DMS53 (cell line): ENCODE measurements at regions not wholly inside any gene's neighbourhood (a gene's known extent, or its start where the extent isn't known, plus 50 kb on each side); places are given as distances from the start of the nearest gene placed in this dataset.

Source experiments
- DNase-seq: peaks from one replicate; lab custom pipeline; 2025; lab: John Stamatoyannopoulos, UW

DNA sequence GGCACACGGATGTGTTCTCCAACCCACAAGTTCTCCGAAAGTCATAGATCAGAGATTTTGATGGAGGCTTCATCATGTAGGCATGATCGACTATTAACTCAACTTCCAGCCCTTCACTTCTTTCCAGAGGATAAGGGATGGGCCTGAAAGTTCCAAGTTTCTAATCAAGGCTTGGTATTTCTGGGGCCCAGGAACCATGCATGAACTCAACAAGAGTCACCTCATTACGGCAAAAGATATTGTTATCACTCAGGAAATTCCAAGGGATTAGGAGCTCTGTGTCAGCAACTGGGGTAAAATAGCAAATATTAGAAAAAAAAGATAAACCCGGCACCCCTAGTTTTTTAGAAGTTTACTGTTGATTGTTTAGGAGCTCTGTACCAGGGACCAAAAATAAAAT lies 240.1 kb upstream of the PPP1R2C start:
- DNase-seq, result no peak

DNA sequence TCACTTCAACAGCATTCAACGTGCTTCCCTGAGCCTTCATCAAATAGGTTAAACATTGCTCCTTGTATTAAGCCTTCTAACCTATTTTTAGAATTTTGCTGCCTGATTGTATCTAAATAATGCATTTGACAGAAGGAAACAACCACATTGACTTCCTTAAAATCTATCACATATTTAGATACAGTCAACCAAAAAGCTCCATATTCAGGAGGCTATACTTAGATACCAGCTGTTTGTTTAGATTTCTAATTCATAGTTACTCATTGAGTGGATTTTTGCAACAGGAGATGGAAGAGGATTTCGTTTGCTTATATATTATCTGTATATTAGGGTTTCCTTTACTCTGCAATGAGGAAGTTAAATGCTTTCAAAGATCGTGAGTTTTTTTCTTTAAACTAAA lies 241.1 kb upstream of the PPP1R2C start:
- DNase-seq, result no peak

DNA sequence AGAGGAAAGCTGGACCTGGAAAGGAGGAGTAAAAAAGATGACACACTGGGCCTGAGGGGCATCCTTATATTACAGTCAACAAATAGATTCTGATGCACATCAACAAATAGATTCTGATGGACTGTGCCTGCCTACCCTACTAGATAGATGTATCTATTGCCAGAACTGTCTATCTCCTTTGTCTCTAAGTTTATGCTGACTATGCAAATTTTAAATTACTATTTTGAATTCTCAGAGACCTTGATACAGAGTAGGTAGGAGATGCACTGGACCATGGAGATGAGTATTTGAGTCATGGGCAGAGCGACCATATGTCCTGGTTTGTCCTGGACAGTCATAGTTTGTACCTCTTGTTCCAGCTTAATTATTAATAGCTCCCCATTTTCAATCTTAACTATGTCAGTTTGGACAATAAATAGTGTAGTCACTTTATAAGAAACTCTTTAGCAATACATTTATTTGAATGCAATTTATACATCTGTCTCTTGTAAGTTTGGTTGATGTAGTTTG lies 247.9 kb upstream of the PPP1R2C start:
- DNase-seq, result peak; percentile 9

DNA sequence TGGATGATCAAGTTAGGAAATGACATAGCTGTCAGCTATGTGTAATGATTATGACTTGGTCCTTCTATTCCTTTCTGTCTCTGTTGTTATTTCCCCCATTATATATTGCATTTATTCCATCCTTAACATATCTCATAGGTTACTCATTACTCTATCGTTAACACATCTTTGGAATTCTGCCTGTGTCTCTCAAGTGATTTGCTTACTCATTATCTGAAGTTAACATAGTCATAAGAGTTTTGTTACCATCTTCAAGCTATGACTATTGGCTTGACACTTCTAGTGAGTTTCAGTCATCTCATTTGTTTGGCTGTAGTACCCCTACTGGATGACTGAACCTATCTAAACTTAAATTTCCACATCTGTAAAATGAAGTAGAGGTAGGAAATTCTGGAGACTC lies 286.1 kb upstream of the PPP1R2C start:
- DNase-seq, result no peak

DNA sequence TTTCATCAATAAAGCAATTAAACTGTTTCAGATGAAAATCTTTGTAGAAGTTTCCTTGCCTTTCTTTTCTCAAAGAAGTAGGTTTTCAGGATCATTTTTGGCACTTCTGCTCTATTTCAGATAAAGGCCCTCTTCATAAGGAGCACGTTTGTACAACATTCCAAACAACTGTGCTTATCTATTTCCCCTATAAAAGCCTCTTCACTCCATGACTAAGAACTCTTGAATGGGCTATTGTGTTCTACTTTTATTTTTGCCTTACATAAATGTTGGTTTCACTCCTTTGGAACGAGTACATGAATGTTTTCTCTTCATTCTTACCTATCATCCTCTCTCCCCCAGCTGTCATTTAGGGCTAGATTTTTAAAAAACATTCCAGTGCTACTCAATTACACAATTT lies 288.0 kb upstream of the PPP1R2C start:
- DNase-seq, result peak; percentile 21

DNA sequence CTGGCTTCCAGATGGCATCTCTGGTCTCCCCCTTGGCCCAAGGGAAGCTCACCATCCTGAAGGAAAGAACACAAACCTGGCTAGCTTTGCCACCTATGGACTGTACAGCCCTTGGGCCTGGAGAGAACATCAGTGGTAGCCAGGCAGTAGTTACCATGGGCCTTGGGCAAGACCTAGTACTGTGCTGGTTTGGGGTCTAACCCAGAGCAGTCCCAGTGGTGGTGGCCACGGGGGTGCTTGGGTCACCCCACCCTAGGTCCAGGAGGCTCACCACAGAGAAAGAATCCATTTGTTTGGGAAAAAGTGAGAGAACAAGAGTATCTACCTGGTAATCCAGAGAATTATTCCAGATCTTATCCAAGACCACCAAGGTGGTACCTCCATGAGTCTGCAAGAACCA lies 290.7 kb upstream of the PPP1R2C start:
- no peak for DNase-seq

DNA sequence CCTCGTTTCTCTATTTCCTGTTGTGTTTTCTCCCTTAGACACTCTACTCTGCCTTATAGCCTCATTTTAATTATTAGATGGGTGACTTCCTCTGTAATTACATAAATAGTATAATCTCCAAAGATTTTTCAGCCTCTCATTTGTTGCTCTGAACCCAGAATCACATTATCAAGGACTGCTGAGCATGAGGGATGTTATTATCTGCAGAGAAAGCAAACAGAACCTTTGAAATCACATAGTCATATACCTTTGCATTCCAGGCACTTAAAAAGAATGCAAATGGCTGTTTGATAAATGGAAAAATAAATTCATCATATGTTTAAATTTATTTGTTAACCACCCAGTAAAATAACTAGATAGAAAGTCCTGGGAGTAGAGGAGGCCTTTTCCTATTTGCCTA lies 305.1 kb upstream of the PPP1R2C start:
- DNase-seq, result no peak

DNA sequence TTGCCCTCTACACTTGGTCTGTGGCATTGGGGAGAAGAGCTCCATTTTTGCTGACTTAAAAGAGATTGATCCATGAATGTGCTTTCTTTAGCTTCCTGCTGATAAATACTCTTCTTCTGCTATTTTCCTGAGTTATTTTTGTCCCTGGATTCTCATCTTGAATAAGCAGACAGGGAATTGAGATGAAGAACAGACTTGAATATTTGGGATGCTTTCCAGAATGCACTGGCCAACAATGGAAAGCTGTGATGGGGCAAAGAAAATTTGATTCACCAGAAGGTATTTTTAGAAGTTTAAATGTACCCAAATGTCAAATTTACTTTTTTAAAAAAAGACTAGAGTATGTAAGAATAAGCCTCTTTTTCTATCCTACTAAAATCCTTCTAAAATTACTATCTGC lies 309.9 kb upstream of the PPP1R2C start:
- DNase-seq, result no peak

DNA sequence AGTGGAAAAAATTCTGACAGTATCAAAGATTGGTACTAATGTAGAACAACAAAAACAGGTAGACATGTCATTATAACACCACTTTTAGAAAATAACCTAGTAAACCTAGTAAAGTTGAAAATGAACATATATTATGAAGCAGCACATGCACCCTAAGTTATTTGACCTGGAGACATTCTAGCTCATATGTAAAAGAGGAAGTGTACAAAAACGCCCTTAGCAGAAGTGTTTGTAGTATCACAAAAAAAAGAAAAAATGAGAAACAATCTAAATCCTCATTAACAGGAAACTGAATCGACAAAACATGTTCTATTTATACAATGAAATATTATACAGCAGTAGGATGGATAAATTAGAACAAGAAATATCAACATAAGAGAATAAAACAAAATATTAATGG lies 318.9 kb upstream of the PPP1R2C start:
- DNase-seq, result no peak

DNA sequence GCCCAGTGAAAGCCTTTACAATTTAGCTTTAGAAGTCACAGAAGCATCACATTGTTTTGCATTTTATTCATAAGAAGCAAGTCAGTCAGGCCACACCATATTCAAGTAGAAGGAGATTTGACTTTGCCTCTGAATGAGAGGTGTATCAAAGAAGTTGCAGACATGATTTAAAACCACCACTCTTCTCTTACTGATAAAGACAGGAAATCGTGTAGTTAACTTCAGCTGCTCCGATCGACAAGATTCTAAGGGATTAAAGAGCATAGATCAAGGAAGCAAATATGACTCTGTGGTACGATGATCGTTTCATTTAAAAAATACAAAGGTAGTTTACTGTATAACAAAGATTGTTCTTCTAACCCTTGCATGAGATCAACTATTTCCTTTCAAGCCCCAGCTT lies 328.0 kb upstream of the PPP1R2C start:
- DNase-seq, result no peak

DNA sequence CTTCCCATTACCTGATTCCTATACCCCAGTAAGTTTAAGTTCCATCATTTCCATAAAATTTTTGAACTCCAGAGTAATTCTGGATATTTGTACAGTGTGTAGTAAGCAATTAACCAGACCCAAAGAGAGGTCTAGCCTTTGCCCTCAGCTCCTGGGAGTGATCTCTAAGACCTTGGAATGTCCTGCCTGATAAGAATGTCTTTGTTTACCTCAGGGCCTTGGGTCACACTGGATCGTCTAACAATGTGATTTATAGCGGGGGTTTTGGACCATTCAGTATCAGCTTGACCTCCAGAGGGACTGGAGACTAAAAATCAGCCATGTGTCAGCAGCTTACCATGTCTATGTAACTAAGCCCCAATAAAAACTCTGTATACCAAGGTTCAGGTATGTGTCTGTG lies 330.9 kb upstream of the PPP1R2C start:
- DNase-seq, result no peak

DNA sequence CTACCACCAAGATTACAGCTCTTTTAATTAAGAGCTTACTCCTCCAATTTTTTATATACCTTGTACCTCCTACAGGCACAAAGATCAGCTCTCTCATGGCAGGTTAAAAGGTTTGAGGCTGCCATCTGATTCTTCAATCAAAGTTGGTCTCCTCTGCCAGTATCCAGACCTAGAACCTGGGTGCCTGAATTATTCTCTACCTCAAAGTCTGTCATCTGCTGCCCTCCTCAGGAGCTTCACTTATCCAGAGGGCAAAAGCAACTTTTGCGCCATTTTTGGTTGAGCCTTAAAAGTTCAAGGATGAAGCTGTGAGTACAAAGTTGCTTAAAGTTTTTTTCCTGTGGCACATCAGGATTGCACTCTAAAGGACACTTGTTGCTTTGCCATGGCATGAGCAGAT lies 343.7 kb upstream of the PPP1R2C start:
- DNase-seq, result peak; percentile 15

DNA sequence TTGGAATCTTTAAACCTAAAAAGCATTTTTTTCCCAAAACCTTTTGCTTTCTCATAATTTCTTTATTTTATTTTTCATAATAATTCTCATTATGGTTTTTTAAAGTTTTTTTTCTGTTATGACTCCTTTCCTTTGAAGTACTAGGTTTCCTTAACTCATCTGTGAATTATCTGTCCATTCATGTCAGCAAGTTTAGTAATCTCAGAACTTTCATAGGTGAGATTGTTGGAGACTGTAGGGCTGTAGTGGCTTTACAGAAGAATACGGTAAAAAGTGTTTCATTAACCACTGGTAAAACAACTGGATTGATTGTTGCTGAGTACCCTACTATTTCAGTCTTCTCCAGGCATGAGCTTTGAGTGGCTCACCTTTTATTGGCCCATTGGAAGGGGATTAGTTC lies 361.7 kb upstream of the PPP1R2C start:
- no peak for DNase-seq

DNA sequence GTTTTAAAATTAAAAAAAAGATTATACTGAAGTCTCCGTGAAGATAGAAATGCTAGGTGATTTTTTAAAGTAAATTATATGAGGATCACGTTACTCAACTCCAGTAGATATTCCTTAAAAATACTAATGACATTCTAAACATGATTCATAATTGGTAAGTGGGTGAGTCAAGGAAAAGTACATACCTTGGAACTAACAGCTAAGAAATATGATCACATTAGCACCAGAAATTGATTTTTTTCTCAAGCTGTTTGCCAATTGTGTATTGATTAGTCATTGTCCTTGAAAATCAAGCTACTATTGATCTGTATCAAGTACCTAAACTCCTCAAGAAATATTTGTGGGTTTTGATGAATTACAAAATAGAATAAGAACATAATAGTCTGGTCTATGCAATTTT lies 362.6 kb upstream of the PPP1R2C start:
- DNase-seq, result peak; percentile 42

DNA sequence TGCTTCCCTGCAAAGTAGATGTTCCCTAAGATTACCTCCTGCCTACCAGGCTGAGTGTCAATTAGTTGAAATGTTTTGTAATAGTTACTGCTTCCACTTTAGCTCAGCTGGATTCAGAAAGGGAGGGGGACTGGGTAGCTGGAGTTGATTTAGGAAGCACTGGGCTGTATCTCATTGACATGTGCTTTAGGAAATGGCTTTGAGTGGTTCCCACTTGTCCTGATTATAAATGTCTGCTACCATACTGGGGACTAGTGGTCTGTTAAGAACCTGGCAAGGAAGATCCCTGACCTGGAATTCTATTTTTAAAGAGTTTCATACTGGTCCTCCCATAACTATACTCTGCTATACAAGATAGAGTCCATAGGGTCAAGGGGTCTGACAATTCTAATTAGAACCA lies 363.9 kb upstream of the PPP1R2C start:
- no peak for DNase-seq

DNA sequence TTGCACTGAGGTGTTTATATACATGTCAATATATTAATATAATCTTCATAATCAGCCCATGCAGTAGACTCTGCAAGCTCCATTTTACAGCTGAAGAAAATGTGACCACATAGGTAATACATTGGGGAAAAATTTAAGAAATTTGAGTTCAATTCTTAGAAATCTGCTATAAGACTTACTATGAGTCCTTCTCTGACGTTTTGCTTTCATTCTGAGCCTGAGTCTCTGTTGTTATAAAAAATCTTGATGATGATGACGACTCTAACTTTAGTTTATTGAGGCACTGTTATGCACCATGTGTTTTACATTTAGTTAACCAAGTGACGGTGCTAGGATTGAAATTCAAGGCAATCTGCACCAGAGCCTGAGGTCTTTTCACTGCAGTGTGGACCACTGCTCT lies 370.3 kb upstream of the PPP1R2C start:
- no peak for DNase-seq

DNA sequence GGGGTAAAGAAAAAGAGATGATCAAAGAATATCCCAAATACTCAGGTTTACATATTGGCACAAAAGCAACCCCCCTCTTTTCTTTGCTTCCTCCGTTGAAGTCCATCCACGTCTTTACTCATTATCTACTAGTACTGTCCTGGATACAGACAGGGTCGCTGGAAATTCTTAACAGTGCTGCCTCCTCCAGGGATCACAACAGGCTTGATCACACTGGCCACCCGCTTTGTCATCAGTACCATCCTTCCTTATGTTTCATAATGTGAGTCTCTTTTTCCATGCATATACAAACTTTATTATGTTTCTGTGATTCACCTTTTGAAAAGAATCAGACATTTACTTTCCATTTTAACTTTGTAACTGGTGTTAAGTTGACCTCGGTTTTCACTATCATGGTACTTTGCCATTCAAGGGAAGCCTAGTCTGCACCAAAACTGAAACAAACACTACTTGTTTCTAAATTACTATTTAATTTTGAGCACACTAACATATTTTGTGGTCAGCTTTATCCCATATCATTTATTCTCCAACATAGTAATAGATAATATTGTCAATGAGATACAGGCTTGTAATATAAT lies 387.5 kb upstream of the PPP1R2C start:
- DNase-seq, result no peak

DNA sequence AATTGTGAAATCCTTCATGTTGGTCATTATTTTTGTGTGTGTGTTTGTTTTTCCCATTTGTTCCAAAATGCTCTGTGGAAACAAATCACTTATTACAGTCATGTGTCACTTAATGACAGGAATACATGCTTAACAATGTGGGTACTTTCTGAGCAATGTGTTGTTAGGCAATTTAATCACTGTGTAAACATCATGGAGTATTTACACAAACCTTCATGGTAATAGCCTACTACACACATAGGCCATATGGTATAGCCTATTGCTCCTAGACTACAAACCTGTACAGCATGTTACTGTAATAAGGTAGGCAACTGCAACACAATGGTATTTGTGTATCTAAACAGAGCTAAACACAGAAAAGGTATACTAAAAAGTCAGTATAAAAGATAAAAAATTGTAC lies 388.9 kb upstream of the PPP1R2C start:
- DNase-seq, result peak; percentile 90

DNA sequence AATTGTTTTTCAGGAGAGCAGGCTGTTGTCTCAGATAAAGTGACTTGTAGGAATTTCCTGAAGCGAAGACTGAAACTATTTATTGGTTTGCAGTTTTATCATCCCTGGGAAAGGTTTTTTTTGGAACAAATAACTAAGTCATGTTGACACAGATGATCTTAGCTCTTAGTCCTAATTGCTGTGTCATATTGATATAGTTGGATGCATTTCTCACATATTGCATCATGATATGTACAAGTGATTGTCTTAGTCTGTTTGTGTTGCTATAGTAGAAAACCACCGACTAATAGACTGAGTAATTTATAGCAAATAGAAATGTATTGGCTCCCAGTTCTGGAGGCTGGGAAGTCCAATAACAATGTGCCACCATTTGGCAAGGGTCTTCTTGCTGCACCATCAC lies 397.5 kb upstream of the PPP1R2C start:
- DNase-seq, result peak; percentile 11

DNA sequence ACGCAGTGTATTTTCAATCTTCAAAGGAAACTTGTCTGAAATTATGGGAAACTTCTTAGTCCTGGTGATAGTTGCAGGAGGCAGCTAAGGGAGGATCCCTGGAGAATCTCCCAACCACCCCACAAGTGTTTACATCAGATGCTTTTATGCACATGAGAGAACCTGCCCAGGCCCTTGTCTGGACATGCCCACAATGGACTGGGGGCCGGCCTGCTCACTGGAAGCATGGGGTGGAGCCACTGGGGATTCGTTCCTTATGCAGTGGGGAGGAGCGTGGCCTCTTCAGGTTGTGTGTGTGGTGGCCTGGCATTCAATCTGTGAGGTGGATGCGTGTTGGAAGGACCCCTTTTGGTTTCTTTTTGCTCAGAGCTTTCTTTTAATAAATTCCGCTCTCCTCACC lies 398.7 kb upstream of the PPP1R2C start:
- DNase-seq, result peak; percentile 12

DNA sequence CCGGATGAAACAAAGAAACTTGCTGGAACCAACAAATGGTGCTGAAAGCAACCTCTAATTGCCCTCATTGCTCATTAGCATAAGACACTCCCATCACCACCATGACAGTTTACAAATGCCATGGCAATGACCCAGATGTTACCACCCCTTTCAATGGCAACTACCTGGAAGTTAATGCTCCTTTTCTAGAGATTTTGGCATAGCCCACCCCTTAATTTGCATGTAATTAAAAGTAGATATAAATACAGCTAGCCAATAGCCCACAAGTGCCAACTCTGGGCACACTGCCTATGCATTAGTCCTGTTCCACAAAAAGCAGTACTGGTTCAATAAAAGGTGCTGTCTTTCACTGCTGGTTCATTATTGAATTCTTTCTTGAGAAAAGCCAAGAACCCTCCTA lies 410.3 kb upstream of the PPP1R2C start:
- no peak for DNase-seq

DNA sequence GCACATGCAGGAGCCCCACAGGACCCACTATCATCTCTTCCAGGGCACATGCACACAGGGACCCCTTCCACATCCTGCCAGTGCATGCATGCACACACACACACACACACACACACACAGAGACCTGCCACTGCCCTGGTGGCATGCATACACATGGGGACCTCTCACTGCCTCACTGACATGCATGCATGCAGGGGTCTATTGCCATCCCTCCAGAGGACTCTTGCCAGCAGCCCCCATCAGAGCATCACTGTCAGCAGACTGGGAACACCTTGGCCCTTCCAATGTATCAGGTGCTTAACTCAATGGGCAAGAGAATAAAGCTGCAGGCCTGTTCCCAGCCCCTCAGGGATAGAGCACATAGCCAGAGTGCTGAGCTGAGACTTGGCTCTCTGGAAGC lies 433.6 kb upstream of the PPP1R2C start:
- DNase-seq, result no peak

DNA sequence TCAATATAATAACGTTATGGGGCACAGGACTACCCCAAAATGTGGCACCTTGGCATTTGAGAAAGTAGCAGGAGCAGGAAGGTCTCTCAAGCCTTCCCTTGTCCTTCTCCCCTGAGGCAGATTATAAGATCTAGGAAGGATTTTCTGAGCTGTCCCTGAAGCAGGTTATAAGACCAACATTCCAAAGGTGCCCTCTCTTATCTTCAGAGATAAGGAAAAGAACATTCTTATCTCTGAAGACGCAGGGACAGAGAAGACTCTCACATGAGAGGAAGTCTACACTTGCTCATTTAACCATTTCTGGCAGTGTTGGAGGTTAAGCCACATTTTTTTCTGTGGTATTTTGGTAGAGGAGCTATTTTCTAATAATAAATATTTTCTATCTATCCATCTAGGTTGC lies 437.9 kb upstream of the MAOA start:
- no peak for DNase-seq

DNA sequence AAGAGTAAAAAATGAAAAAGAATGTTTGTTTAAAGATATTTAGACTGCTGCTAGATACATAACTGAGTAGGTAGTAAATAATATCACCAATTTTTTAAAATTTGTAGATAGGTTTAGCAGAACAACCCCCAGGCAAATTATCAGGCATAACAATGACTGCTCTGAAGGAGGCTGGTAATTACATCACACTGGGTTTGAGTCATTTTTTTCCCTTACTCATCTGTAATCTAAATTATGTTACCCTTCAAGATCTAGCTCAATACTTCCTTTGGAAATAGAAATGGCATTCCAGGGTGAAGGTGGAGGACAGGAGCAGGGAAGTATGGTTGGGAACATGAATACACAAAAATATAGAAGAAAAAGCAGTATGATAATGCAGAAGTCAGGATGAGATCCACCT lies 431.6 kb upstream of the MAOA start:
- no peak for DNase-seq
